Transverse colon (tissue), 4 donors: ENCODE measurements at regions not wholly inside any gene's neighbourhood (a gene's known extent, or its start where the extent isn't known, plus 50 kb on each side); places are given as distances from the start of the nearest gene placed in this dataset.

Experiments
- POLR2A ChIP-seq: fragments of 450-650 bp; IDR thresholded peaks from one replicate; pipeline ENCODE4 v1.6.1; 2016; ENCODE audit warnings: antibody characterized with exemption, mild to moderate bottlenecking, moderate library complexity
- POLR2AphosphoS5 ChIP-seq, 3 donors: sonication (generic); formaldehyde crosslinking; IDR thresholded peaks; one replicate each; pipeline ENCODE4 v1.6.1; 2016; ENCODE audit warnings: antibody characterized with exemption in 3 of 3
- TF ChIP-seq, protein P1 (sequence below), 5 experiments: fragments of 200-600 bp in 3 of 5; fragments of 450-650 bp in 2 of 5; sonication (generic) in 3 of 5; IDR thresholded peaks; 1 replicate in 2 of 5; 2 replicates in 3 of 5; pipeline ENCODE4 v1.5.1; 2016 to 2017; ENCODE audit warnings: antibody characterized with exemption in 5 of 5, inconsistent platforms in 3 of 5, mild to moderate bottlenecking in 2 of 5, moderate library complexity in 1 of 5

DNA sequence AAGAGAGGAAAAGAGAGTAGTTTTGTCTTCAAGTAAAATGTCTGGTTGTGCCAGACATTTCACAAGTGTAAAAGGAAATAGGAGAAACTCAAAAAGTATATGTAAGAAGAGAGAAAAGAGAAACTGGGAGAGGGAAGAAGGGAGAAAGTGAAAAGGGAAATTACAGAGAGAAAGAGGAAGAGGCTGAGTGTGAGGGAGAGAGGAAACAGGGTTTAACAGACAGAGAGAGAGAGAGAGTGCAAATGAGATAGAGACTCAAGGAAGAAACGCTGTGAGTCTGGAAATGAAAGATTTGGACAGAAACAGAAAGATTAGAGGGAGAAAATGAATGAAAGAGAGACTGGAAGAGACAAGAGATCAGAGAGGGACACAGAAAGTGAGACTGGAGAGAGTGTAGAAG, 806.2 kb downstream of the PLA2G4A start:
- TF ChIP-seq, protein P1, sequence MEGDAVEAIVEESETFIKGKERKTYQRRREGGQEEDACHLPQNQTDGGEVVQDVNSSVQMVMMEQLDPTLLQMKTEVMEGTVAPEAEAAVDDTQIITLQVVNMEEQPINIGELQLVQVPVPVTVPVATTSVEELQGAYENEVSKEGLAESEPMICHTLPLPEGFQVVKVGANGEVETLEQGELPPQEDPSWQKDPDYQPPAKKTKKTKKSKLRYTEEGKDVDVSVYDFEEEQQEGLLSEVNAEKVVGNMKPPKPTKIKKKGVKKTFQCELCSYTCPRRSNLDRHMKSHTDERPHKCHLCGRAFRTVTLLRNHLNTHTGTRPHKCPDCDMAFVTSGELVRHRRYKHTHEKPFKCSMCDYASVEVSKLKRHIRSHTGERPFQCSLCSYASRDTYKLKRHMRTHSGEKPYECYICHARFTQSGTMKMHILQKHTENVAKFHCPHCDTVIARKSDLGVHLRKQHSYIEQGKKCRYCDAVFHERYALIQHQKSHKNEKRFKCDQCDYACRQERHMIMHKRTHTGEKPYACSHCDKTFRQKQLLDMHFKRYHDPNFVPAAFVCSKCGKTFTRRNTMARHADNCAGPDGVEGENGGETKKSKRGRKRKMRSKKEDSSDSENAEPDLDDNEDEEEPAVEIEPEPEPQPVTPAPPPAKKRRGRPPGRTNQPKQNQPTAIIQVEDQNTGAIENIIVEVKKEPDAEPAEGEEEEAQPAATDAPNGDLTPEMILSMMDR (IDR thresholded peaks at IDR 0.05): no peak
- TF ChIP-seq POLR2AphosphoS5 (IDR thresholded peaks at IDR 0.05) (no peak), POLR2A (no peak)
